NT2/D1 (cell line): ENCODE measurements at regions not wholly inside any gene's neighbourhood (a gene's known extent, or its start where the extent isn't known, plus 50 kb on each side); places are given as distances from the start of the nearest gene placed in this dataset.

ENCODE experiments used
- SUZ12 ChIP-seq: IDR thresholded peaks from 2 replicates; pipeline ENCODE4 v1.6.1; 2011; ENCODE audit not compliant: insufficient read length, insufficient read depth; ENCODE audit errors: extremely low read depth
- YY1 ChIP-seq: IDR thresholded peaks from 2 replicates; pipeline ENCODE4 v1.6.1; 2011; ENCODE audit not compliant: insufficient read length, insufficient read depth
- ZNF274 ChIP-seq: IDR thresholded peaks from 2 replicates; pipeline ENCODE4 v1.6.1; 2011; ENCODE audit warnings: mild to moderate bottlenecking, low read depth, low read length

DNA sequence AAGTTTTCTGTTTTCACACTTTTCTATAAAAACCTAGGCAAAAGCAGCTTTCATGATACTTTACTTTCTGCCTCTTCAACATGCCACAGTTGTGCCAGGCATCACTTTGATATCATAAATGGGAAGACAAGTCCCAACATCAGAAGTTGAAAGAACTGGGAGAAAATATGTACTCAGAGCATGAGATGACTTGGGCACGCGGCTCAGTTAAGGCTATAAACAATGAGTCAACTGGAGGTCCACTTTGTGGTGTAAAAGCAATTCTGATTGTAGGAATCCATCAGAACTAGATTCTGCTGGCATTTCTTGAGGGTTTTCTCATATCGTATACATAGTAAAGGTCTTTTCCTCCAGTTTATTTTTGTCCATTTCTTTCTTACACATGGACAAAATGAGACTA lies 109.7 kb upstream of the USP47 start:
- no peak for TF ChIP-seq SUZ12
- TF ChIP-seq ZNF274 = no peak
- TF ChIP-seq YY1 = no peak
